ENCODE measurements at regions not wholly inside any gene's neighbourhood (a gene's known extent, or its start where the extent isn't known, plus 50 kb on each side); places are given as distances from the start of the nearest gene placed in this dataset.

GRCh38 chr21:28828021-28828420, 164.7 kb downstream of the LTN1 start:
- ATAC-seq (no peak), DNase-seq (ENCODE audit: low read depth, low spot score) (no peak)
- intact Hi-C loops (cut with micrococcal nuclease; ENCODE audit: unreplicated experiment), result no loop called here
- TF ChIP-seq SIN3A (IDR thresholded peaks at IDR 0.05; ENCODE audit: borderline replicate concordance, insufficient read depth, low read depth, low read length) (no peak), TCF7L2 (IDR thresholded peaks at IDR 0.05; ENCODE audit: low read depth, low read length) (no peak), CTCF (IDR thresholded peaks at IDR 0.05) (no peak), REST (IDR thresholded peaks at IDR 0.05; ENCODE audit: insufficient read depth in 1 of 2, low read depth in 2 of 2, low read length in 1 of 2) (no peak), POLR2AphosphoS5 (IDR thresholded peaks at IDR 0.05; ENCODE audit: low read depth, low read length) (no peak)
- no peaks in the 10 kb centered on the region for H3K36me3 ChIP-seq (ENCODE audit: control insufficient read depth, insufficient read depth, low read length)
- BruUV-seq (replicated peaks), result no TSS peak
- no peak overlapping the region for H3K4me3 ChIP-seq (ENCODE audit: low read depth in 2 of 2, low read length in 2 of 2)
- H3K27ac ChIP-seq (ENCODE audit: low read length), result peak overlapping the region; percentile 34; the same call in 1 of the 2 replicates
- in situ Hi-C loops (cut with HindIII; ENCODE audit: low pct_unique_long_range_greater_than_20kb, low sequenced_read_pairs), result no loop called here
- no peaks in the 10 kb centered on the region for H3K9me3 ChIP-seq (ENCODE audit: control insufficient read depth, insufficient read depth, low read depth, low read length)
- peaks cover 2% of the 10 kb centered on the region; the same call in 1 of the 2 replicates for H3K4me1 ChIP-seq (ENCODE audit: control insufficient read depth, insufficient read depth, low read length)
- H3K27me3 ChIP-seq (ENCODE audit: control insufficient read depth, insufficient read depth, low read length), result no peaks in the 10 kb centered on the region
- CTCF ChIA-PET, result no interaction called here
- POLR2A ChIA-PET, result no interaction called here

GRCh38 chr21:28827422-28827821, 165.3 kb downstream of the LTN1 start:
- intact Hi-C loops (cut with micrococcal nuclease; ENCODE audit: unreplicated experiment) (no loop called here), in situ Hi-C loops (cut with HindIII; ENCODE audit: low pct_unique_long_range_greater_than_20kb, low sequenced_read_pairs) (no loop called here)
- H3K4me1 ChIP-seq (ENCODE audit: control insufficient read depth, insufficient read depth, low read length), result peaks cover 3% of the 10 kb centered on the region; the same call in 1 of the 2 replicates
- no peak for ATAC-seq
- H3K27me3 ChIP-seq (ENCODE audit: control insufficient read depth, insufficient read depth, low read length), result no peaks in the 10 kb centered on the region
- no peak for DNase-seq (ENCODE audit: low read depth, low spot score)
- ChIA-PET POLR2A (no interaction called here), CTCF (no interaction called here)
- H3K27ac ChIP-seq (ENCODE audit: low read length), result no peak overlapping the region
- H3K36me3 ChIP-seq (ENCODE audit: control insufficient read depth, insufficient read depth, low read length), result no peaks in the 10 kb centered on the region
- H3K4me3 ChIP-seq (ENCODE audit: low read depth in 2 of 2, low read length in 2 of 2), result no peak overlapping the region
- H3K9me3 ChIP-seq (ENCODE audit: control insufficient read depth, insufficient read depth, low read depth, low read length), result no peaks in the 10 kb centered on the region
- no peak for TF ChIP-seq REST (IDR thresholded peaks at IDR 0.05; ENCODE audit: insufficient read depth in 1 of 2, low read depth in 2 of 2, low read length in 1 of 2)
- TF ChIP-seq CTCF (IDR thresholded peaks at IDR 0.05), result no peak
- no peak for TF ChIP-seq TCF7L2 (IDR thresholded peaks at IDR 0.05; ENCODE audit: low read depth, low read length)
- no peak for TF ChIP-seq POLR2AphosphoS5 (IDR thresholded peaks at IDR 0.05; ENCODE audit: low read depth, low read length)
- no TSS peak for BruUV-seq (replicated peaks)
